Breast epithelium (tissue), 3 donors: ENCODE measurements at regions not wholly inside any gene's neighbourhood (a gene's known extent, or its start where the extent isn't known, plus 50 kb on each side); places are given as distances from the start of the nearest gene placed in this dataset.

Source experiments
- POLR2A ChIP-seq: fragments of 450-650 bp; IDR thresholded peaks from one replicate; pipeline ENCODE4 v1.6.1; 2016; ENCODE audit warnings: antibody characterized with exemption, mild to moderate bottlenecking, moderate library complexity
- POLR2AphosphoS5 ChIP-seq, 3 donors: sonication (generic); formaldehyde crosslinking; IDR thresholded peaks; one replicate each; pipeline ENCODE4 v1.6.1; 2017; ENCODE audit warnings: antibody characterized with exemption in 3 of 3

DNA sequence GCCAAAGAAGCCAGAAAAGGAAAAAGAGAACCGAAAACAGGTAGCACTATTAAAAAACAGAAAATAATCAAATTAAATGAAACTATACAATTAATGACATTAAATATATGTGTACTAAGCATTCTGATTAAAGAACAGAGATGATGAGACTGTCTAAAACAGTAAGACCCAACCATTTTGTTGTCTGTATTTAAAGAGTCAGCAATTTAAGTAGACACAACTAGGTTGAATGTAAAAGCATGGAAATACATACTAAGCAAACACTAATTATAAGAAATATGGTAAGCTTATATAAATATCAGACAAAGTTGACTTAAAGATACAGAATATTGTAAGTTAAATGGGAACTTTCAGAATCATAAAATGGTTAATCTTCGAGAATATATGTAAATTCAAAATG is 774.6 kb upstream of the RAG2 start:
- TF ChIP-seq POLR2A (no peak), POLR2AphosphoS5 (IDR thresholded peaks at IDR 0.05) (no peak)
